GM23338 (cell line): ENCODE measurements at regions not wholly inside any gene's neighbourhood (a gene's known extent, or its start where the extent isn't known, plus 50 kb on each side); places are given as distances from the start of the nearest gene placed in this dataset.

Experiments used
- ATAC-seq: fragments of 200-7000 bp; cut with Tn5 transposase; 3 replicates; pipeline ENCODE4 v1.9.1; 2020
- DNase-seq: peaks from one replicate; pipeline ENCODE4 v3.0.0-alpha.2; 2015; ENCODE audit warnings: low spot score
- H2AFZ ChIP-seq: fragments of 200-600 bp; sonication (generic); 2 replicates; pipeline ENCODE4 v1.8.0; 2016; ENCODE audit warnings: antibody characterized with exemption, mild to moderate bottlenecking, moderate library complexity
- H3F3A ChIP-seq: fragments of 200-600 bp; sonication (generic); replicated peaks from 2 replicates; pipeline ENCODE4 v1.8.0; 2017; ENCODE audit warnings: antibody characterized with exemption, mixed run types, low read depth
- H3K27ac ChIP-seq: fragments of 200-600 bp; sonication (generic); 2 replicates; pipeline ENCODE4 v1.6.1; 2016; ENCODE audit warnings: low read depth
- H3K27me3 ChIP-seq: fragments of 200-600 bp; sonication (generic); 2 replicates; pipeline ENCODE4 v1.8.0; 2016; ENCODE audit warnings: mild to moderate bottlenecking, mixed run types, moderate library complexity; ENCODE audit not compliant: insufficient read depth
- H3K36me3 ChIP-seq: fragments of 200-600 bp; sonication (generic); 2 replicates; pipeline ENCODE4 v1.8.0; 2016; ENCODE audit warnings: mild to moderate bottlenecking; ENCODE audit not compliant: insufficient read depth
- H3K4me1 ChIP-seq: fragments of 200-600 bp; sonication (generic); 2 replicates; pipeline ENCODE4 v1.8.0; 2016; ENCODE audit warnings: mild to moderate bottlenecking, moderate library complexity; ENCODE audit not compliant: insufficient read depth
- H3K4me2 ChIP-seq: fragments of 200-600 bp; sonication (generic); 2 replicates; pipeline ENCODE4 v1.7.1; 2017; ENCODE audit warnings: mixed run types
- H3K4me3 ChIP-seq: fragments of 200-600 bp; sonication (generic); 2 replicates; pipeline ENCODE4 v1.6.1; 2016; ENCODE audit warnings: mixed run types
- H3K79me2 ChIP-seq: fragments of 200-600 bp; sonication (generic); replicated peaks from 2 replicates; pipeline ENCODE4 v1.8.0; 2017; ENCODE audit warnings: mild to moderate bottlenecking; ENCODE audit not compliant: insufficient read depth
- H3K9me2 ChIP-seq: fragments of 200-600 bp; sonication (generic); 2 replicates; pipeline ENCODE4 v1.8.0; 2017; ENCODE audit not compliant: insufficient read depth
- H4K20me1 ChIP-seq: fragments of 200-600 bp; sonication (generic); replicated peaks from 2 replicates; pipeline ENCODE4 v1.8.0; 2017; ENCODE audit warnings: mild to moderate bottlenecking; ENCODE audit not compliant: insufficient read depth
- H3K27ac Mint-ChIP-seq: 2 replicates; pipeline ENCODE4 v1.8.0; 2020; ENCODE audit warnings: inconsistent platforms, mild to moderate bottlenecking, moderate library complexity, mixed read lengths
- H3K27me3 Mint-ChIP-seq: 3 replicates; pipeline ENCODE4 v1.8.0; 2022; ENCODE audit warnings: low read depth, mild to moderate bottlenecking, moderate library complexity, mixed read lengths, inconsistent platforms; ENCODE audit not compliant: insufficient read depth, poor library complexity
- H3K36me3 Mint-ChIP-seq: 3 replicates; pipeline ENCODE4 v1.8.0; 2021; ENCODE audit warnings: low read depth, mild to moderate bottlenecking, inconsistent platforms, moderate library complexity, mixed read lengths
- H3K4me1 Mint-ChIP-seq: 3 replicates; pipeline ENCODE4 v1.8.0; 2020; ENCODE audit warnings: mild to moderate bottlenecking, inconsistent platforms, mixed read lengths
- H3K4me3 Mint-ChIP-seq: 3 replicates; pipeline ENCODE4 v1.8.0; 2021; ENCODE audit warnings: moderate library complexity, mild to moderate bottlenecking, inconsistent platforms, mixed read lengths
- H3K9me3 Mint-ChIP-seq: 3 replicates; pipeline ENCODE4 v1.8.0; 2020; ENCODE audit warnings: moderate library complexity, mild to moderate bottlenecking, inconsistent platforms, mixed read lengths
- ETS1 ChIP-seq: IDR thresholded peaks from 2 replicates; pipeline ENCODE4 v1.6.1; 2016; ENCODE audit warnings: antibody characterized with exemption
- EZH2 ChIP-seq: fragments of 200-600 bp; sonication (generic); IDR thresholded peaks from one replicate; pipeline ENCODE4 v1.8.0; 2017; ENCODE audit warnings: antibody characterized with exemption, mild to moderate bottlenecking, low read depth; ENCODE audit not compliant: unreplicated experiment
- JUNB ChIP-seq: IDR thresholded peaks from one replicate; pipeline ENCODE4 v1.6.1; 2016; ENCODE audit warnings: antibody characterized with exemption; ENCODE audit not compliant: unreplicated experiment
- NANOG ChIP-seq: IDR thresholded peaks from 2 replicates; pipeline ENCODE4 v1.6.1; 2016; ENCODE audit warnings: antibody characterized with exemption, borderline replicate concordance
- STAT1 ChIP-seq: IDR thresholded peaks from one replicate; pipeline ENCODE4 v1.6.1; 2016; ENCODE audit warnings: antibody characterized with exemption; ENCODE audit not compliant: unreplicated experiment
- ZNF114 ChIP-seq: fragments of 250-450 bp; sonication (Bioruptor Pico); IDR thresholded peaks from 2 replicates; pipeline ENCODE4 v1.5.0; 2020; ENCODE audit warnings: mild to moderate bottlenecking, moderate library complexity
- TF ChIP-seq, protein P1 (sequence below): fragments of 250-450 bp; sonication (Bioruptor Pico); IDR thresholded peaks from 2 replicates; pipeline ENCODE4 v1.5.0; 2020; ENCODE audit warnings: mild to moderate bottlenecking, moderate library complexity

GRCh38 chr18:78293940-78294541, 685.6 kb upstream of the SALL3 start (continued):
- no peak for TF ChIP-seq JUNB
- TF ChIP-seq ZNF114 (CRISPR knock-in tag): no peak
- TF ChIP-seq EZH2: no peak
- no peak for TF ChIP-seq NANOG
- no peak for TF ChIP-seq STAT1

DNA sequence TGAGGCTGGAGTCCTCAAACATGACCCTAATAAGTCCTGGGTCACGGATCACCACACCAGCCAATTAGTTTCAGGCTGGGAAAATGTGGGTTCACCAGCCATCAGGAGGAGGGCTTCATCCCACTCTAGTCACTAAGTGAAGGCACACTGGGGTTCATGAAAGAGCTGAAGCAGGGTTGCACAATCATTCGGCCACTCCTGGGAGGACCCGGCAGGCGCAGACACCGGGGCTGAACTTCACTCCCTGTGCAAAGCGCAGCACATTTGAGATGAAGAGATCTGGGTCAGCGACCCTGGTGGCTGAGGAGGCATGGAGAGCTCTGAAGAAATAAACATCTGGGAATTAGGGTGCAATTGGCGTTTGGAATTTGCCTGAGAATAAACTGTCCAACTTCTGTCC, 684.4 kb upstream of the SALL3 start:
- ATAC-seq (no peak), DNase-seq (no peak)
- peaks cover 95% of the 10 kb centered on the region for H3K9me3 Mint-ChIP-seq
- H3K4me3 ChIP-seq: no peak overlapping the region
- no peaks in the 10 kb centered on the region for H3K4me1 ChIP-seq
- no peaks in the 10 kb centered on the region for H3F3A ChIP-seq
- peaks cover 4% of the 10 kb centered on the region for H3K27me3 Mint-ChIP-seq
- H3K4me3 Mint-ChIP-seq: no peak overlapping the region
- H3K4me1 Mint-ChIP-seq: no peaks in the 10 kb centered on the region
- no peak overlapping the region for H2AFZ ChIP-seq
- no peaks in the 10 kb centered on the region for H3K79me2 ChIP-seq
- H3K27me3 ChIP-seq: no peaks in the 10 kb centered on the region
- H3K36me3 Mint-ChIP-seq: peaks cover 39% of the 10 kb centered on the region
- H3K36me3 ChIP-seq: no peaks in the 10 kb centered on the region; the same call in 1 of the 2 replicates
- TF ChIP-seq ZNF114 (CRISPR knock-in tag) (no peak), EZH2 (no peak), ETS1 (no peak), JUNB (no peak)
- TF ChIP-seq, protein P1, sequence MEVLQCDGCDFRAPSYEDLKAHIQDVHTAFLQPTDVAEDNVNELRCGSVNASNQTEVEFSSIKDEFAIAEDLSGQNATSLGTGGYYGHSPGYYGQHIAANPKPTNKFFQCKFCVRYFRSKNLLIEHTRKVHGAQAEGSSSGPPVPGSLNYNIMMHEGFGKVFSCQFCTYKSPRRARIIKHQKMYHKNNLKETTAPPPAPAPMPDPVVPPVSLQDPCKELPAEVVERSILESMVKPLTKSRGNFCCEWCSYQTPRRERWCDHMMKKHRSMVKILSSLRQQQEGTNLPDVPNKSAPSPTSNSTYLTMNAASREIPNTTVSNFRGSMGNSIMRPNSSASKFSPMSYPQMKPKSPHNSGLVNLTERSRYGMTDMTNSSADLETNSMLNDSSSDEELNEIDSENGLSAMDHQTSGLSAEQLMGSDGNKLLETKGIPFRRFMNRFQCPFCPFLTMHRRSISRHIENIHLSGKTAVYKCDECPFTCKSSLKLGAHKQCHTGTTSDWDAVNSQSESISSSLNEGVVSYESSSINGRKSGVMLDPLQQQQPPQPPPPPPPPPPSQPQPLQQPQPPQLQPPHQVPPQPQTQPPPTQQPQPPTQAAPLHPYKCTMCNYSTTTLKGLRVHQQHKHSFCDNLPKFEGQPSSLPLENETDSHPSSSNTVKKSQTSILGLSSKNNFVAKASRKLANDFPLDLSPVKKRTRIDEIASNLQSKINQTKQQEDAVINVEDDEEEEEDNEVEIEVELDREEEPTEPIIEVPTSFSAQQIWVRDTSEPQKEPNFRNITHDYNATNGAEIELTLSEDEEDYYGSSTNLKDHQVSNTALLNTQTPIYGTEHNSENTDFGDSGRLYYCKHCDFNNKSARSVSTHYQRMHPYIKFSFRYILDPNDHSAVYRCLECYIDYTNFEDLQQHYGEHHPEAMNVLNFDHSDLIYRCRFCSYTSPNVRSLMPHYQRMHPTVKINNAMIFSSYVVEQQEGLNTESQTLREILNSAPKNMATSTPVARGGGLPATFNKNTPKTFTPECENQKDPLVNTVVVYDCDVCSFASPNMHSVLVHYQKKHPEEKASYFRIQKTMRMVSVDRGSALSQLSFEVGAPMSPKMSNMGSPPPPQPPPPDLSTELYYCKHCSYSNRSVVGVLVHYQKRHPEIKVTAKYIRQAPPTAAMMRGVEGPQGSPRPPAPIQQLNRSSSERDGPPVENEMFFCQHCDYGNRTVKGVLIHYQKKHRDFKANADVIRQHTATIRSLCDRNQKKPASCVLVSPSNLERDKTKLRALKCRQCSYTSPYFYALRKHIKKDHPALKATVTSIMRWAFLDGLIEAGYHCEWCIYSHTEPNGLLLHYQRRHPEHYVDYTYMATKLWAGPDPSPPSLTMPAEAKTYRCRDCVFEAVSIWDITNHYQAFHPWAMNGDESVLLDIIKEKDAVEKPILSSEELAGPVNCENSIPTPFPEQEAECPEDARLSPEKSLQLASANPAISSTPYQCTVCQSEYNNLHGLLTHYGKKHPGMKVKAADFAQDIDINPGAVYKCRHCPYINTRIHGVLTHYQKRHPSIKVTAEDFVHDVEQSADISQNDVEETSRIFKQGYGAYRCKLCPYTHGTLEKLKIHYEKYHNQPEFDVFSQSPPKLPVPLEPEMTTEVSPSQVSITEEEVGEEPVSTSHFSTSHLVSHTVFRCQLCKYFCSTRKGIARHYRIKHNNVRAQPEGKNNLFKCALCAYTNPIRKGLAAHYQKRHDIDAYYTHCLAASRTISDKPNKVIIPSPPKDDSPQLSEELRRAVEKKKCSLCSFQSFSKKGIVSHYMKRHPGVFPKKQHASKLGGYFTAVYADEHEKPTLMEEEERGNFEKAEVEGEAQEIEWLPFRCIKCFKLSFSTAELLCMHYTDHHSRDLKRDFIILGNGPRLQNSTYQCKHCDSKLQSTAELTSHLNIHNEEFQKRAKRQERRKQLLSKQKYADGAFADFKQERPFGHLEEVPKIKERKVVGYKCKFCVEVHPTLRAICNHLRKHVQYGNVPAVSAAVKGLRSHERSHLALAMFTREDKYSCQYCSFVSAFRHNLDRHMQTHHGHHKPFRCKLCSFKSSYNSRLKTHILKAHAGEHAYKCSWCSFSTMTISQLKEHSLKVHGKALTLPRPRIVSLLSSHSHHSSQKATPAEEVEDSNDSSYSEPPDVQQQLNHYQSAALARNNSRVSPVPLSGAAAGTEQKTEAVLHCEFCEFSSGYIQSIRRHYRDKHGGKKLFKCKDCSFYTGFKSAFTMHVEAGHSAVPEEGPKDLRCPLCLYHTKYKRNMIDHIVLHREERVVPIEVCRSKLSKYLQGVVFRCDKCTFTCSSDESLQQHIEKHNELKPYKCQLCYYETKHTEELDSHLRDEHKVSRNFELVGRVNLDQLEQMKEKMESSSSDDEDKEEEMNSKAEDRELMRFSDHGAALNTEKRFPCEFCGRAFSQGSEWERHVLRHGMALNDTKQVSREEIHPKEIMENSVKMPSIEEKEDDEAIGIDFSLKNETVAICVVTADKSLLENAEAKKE: no peak
- no peaks in the 10 kb centered on the region for H4K20me1 ChIP-seq
- no peak overlapping the region for H3K27ac ChIP-seq
- no peak overlapping the region for H3K27ac Mint-ChIP-seq
- H3K9me2 ChIP-seq: no peaks in the 10 kb centered on the region
- no peak overlapping the region for H3K4me2 ChIP-seq
